ENCODE measurements at regions not wholly inside any gene's neighbourhood (a gene's known extent, or its start where the extent isn't known, plus 50 kb on each side); places are given as distances from the start of the nearest gene placed in this dataset.

DNA sequence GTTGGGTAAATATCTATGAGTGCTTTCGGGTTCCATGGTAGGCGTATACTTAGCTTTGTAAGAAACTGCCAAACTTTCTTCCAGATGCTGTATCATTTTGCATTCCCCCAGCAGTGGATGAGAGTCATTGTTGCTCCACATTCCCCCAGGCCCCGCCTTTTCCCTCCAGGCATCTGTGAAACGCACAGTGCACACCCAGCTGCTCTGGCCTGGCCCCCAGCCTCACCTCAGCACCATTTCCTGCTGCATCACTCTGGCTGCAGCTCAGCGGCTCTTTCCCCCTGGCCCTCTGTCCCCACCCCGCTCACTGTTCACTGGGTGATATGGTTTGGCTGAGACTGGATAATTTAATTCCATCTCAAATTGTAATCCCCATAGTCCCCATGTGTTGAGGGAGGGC, 76.6 kb upstream of the SPTLC1 start:
- DNase-seq, result no peak
- Mint-ChIP-seq H3K9me3 (peaks cover 0 to 8% (median 3%) of the 10 kb centered on the region in 8 donors), H3K4me1 (no peaks in the 10 kb centered on the region), H3K4me3 (no peak overlapping the region), H3K27ac (no peak overlapping the region), H3K27me3 (peaks cover 14 to 15% of the 10 kb centered on the region in 2 donors), H3K36me3 (no peaks in the 10 kb centered on the region)
- no peak overlapping the region for H3K27ac ChIP-seq (ENCODE audit: low read depth, low read length)
- H3K27me3 ChIP-seq (ENCODE audit: insufficient read depth, low read length), result no peaks in the 10 kb centered on the region
- no peaks in the 10 kb centered on the region for H3K4me1 ChIP-seq (ENCODE audit: insufficient read depth, low read length)
- intact Hi-C loops (cut with micrococcal nuclease), result no loop called here
- ChIA-PET CTCF (ENCODE audit: partially characterized antibody) (no interaction called here), POLR2A (ENCODE audit: partially characterized antibody) (no interaction called here)
- H3K4me3 ChIP-seq (ENCODE audit: low read length in 2 of 2), result no peak overlapping the region
- H3K36me3 ChIP-seq (ENCODE audit: insufficient read depth, low read length), result no peaks in the 10 kb centered on the region
- no peaks in the 10 kb centered on the region for H3K9me3 ChIP-seq (ENCODE audit: control insufficient read depth in 1 of 2, low read length in 2 of 2)

DNA sequence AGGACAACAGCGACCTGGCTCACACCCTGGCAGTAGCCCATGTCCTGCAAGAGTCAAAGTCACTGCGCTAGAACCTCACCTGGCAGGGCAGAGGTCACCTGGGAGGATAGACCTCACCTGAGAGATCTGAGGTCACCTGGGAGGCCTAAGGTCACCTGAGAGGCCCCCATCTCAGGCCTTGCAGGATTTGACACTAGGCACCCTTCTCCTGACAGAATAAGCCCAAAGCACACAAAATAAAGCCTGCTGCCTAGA, 75.2 kb upstream of the SPTLC1 start:
- Mint-ChIP-seq H3K9me3 (peaks cover 0 to 4% (median 0%) of the 10 kb centered on the region in 8 donors), H3K27ac (no peak overlapping the region), H3K27me3 (peaks cover 12 to 14% of the 10 kb centered on the region in 2 donors), H3K4me1 (no peaks in the 10 kb centered on the region), H3K4me3 (no peak overlapping the region), H3K36me3 (no peaks in the 10 kb centered on the region)
- POLR2A ChIA-PET (ENCODE audit: partially characterized antibody), result no interaction called here
- no peak for DNase-seq
- CTCF ChIA-PET (ENCODE audit: partially characterized antibody), result no interaction called here
- Histone ChIP-seq H3K9me3 (ENCODE audit: control insufficient read depth in 1 of 2, low read length in 2 of 2) (no peaks in the 10 kb centered on the region), H3K4me3 (ENCODE audit: low read length in 2 of 2) (no peak overlapping the region), H3K36me3 (ENCODE audit: insufficient read depth, low read length) (no peaks in the 10 kb centered on the region), H3K27ac (ENCODE audit: low read depth, low read length) (no peak overlapping the region), H3K4me1 (ENCODE audit: insufficient read depth, low read length) (no peaks in the 10 kb centered on the region), H3K27me3 (ENCODE audit: insufficient read depth, low read length) (no peaks in the 10 kb centered on the region)
- intact Hi-C loops (cut with micrococcal nuclease), result no loop called here

DNA sequence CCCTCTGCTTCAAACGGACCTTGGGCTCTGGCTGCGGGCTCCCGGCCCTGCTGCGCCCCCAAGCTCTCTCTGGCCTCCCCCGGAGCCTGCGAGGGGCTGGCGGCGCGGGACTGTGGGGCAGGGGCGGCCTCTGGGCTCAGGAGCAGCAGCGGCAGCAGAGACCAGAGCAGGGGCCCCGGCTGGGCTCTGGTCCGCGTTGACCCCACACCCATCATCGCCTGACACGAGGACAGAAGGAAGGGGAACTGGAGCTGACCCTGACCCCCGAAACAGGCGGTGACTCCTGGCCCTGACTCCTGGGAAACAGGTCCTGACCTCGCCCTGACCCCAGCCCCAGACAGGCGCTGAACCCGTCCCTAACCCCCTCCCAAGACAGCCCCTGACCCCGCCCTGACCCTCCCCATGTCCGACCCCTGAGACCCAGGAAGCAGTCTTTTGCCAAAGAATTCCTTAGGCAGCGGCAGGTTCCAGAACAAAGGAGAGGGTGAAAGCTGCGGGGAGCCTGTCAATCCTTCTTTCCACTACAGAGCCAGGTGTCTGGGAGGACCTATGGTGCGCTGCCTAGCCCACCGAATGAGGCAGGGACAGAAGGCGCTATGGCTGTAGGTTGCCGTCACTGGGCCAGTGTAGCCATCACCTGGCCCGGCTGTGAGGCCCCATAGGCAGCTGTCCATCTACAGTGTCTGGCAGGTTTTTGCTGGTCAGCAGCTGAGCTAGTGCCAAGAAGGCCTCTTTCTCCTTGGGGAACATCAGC, 74.7 kb upstream of the SPTLC1 start:
- no peaks in the 10 kb centered on the region for H3K9me3 ChIP-seq (ENCODE audit: control insufficient read depth in 1 of 2, low read length in 2 of 2)
- H3K27ac Mint-ChIP-seq, result no peak overlapping the region
- DNase-seq, result no peak
- peaks cover 8 to 14% of the 10 kb centered on the region in 2 donors for H3K27me3 Mint-ChIP-seq
- POLR2A ChIA-PET (ENCODE audit: partially characterized antibody), result no interaction called here
- H3K36me3 Mint-ChIP-seq, result no peaks in the 10 kb centered on the region
- no peaks in the 10 kb centered on the region for H3K4me1 Mint-ChIP-seq
- H3K4me1 ChIP-seq (ENCODE audit: insufficient read depth, low read length), result no peaks in the 10 kb centered on the region
- no peaks in the 10 kb centered on the region for H3K9me3 Mint-ChIP-seq
- no peaks in the 10 kb centered on the region for H3K27me3 ChIP-seq (ENCODE audit: insufficient read depth, low read length)
- no peak overlapping the region for H3K4me3 Mint-ChIP-seq
- H3K27ac ChIP-seq (ENCODE audit: low read depth, low read length), result no peak overlapping the region
- intact Hi-C loops (cut with micrococcal nuclease), result no loop called here
- no peaks in the 10 kb centered on the region for H3K36me3 ChIP-seq (ENCODE audit: insufficient read depth, low read length)
- CTCF ChIA-PET (ENCODE audit: partially characterized antibody), result no interaction called here
- no peak overlapping the region for H3K4me3 ChIP-seq (ENCODE audit: low read length in 2 of 2)

DNA sequence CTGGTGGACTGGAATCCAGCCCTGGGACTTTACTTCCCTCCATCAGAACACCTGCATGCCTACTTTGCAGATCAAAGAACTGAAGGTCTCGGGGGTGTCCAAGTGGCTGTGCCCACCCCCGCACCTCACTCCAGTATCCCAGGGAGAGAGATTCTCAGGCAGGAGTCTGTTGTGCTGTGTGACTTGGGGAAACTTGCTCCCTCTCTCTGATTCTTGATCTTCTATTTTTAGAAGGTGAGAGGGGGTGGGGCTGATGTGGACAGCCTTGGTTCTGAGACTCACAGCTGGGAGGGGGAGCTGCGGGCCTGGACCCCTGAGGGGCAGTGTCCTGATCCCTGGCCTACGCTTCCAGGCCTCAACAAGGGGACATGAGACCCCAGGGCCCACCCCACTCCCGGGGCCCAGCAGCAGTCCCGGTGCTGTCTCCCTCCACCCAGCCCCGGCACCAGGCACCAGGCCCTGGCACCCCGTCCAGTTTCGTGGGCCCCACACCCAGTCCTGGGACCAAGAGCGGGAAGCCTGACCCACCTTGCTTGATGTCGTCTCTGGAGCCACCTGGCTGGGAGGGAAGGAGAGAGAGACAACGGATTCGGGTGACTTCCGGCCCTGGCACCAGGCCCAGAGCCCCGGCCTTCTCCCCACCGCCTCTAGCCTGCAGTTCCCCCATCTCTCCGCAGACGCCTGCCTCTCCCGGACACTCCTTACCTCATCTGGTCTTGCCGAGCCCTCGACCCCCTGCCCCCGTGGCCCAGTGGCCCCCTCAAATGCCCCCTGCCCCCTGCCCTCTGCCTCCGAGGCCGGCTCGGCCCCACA, 74.0 kb upstream of the SPTLC1 start:
- no peaks in the 10 kb centered on the region for H3K27me3 ChIP-seq (ENCODE audit: insufficient read depth, low read length)
- H3K4me3 Mint-ChIP-seq, result no peak overlapping the region
- H3K36me3 ChIP-seq (ENCODE audit: insufficient read depth, low read length), result no peaks in the 10 kb centered on the region
- H3K27me3 Mint-ChIP-seq, result peaks cover 9 to 12% of the 10 kb centered on the region in 2 donors
- no peak for DNase-seq
- H3K4me1 ChIP-seq (ENCODE audit: insufficient read depth, low read length), result no peaks in the 10 kb centered on the region
- H3K4me3 ChIP-seq (ENCODE audit: low read length in 2 of 2), result no peak overlapping the region
- no peaks in the 10 kb centered on the region for H3K9me3 Mint-ChIP-seq
- ChIA-PET CTCF (ENCODE audit: partially characterized antibody) (no interaction called here), POLR2A (ENCODE audit: partially characterized antibody) (no interaction called here)
- no peak overlapping the region for H3K27ac ChIP-seq (ENCODE audit: low read depth, low read length)
- intact Hi-C loops (cut with micrococcal nuclease), result no loop called here
- no peaks in the 10 kb centered on the region for H3K9me3 ChIP-seq (ENCODE audit: control insufficient read depth in 1 of 2, low read length in 2 of 2)
- no peaks in the 10 kb centered on the region for H3K36me3 Mint-ChIP-seq
- H3K27ac Mint-ChIP-seq, result no peak overlapping the region
- H3K4me1 Mint-ChIP-seq, result no peaks in the 10 kb centered on the region

DNA sequence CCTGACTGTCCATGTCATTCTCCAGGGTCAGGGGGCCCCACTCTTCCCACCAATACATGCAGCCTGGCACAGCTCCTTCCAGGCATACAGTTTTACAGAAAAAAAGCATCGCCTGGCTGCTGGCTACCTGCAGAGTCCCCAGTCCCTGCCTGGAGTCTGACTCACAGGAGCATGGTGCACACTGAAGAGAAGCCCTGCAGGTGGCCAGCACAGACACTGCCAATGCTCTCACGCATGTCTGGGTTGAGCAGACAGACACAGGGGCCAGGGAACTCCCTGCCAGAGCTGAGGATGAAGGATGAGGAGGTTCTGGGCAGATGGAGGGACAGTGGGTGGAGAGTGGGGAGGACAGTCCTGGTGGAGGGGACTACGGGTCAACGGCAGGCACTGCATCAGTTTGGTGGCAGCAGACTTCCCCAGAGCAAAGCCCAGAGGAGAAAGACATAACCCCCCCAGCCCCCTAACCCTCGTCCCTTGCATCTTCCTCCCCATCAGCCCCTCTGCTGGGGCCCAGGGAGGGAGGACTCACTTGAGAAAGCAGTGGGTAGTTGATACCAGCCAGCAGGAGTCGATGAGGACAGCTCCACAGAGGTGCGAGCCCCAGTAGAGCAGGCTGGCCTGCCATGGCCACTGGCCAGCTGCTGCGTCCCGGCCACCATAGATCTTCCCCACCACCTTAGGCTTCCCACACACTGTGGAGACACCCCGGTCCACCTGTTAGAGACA, 72.9 kb upstream of the SPTLC1 start:
- intact Hi-C loops (cut with micrococcal nuclease), result no loop called here
- Mint-ChIP-seq H3K27ac (no peak overlapping the region), H3K4me3 (no peak overlapping the region), H3K27me3 (peaks cover 12 to 13% of the 10 kb centered on the region in 2 donors), H3K4me1 (no peaks in the 10 kb centered on the region), H3K36me3 (no peaks in the 10 kb centered on the region), H3K9me3 (no peaks in the 10 kb centered on the region)
- ChIA-PET POLR2A (ENCODE audit: partially characterized antibody) (no interaction called here), CTCF (ENCODE audit: partially characterized antibody) (interaction anchor here (1.3 kb wide), 1 partner anchor 9 kb away, joined by 3 read pairs; no protein-coding TSS in a partner anchor)
- no peak overlapping the region for H3K27ac ChIP-seq (ENCODE audit: low read depth, low read length)
- H3K36me3 ChIP-seq (ENCODE audit: insufficient read depth, low read length), result no peaks in the 10 kb centered on the region
- no peaks in the 10 kb centered on the region for H3K9me3 ChIP-seq (ENCODE audit: control insufficient read depth in 1 of 2, low read length in 2 of 2)
- DNase-seq, result no peak
- H3K4me1 ChIP-seq (ENCODE audit: insufficient read depth, low read length), result no peaks in the 10 kb centered on the region
- H3K27me3 ChIP-seq (ENCODE audit: insufficient read depth, low read length), result no peaks in the 10 kb centered on the region
- H3K4me3 ChIP-seq (ENCODE audit: low read length in 2 of 2), result no peak overlapping the region

DNA sequence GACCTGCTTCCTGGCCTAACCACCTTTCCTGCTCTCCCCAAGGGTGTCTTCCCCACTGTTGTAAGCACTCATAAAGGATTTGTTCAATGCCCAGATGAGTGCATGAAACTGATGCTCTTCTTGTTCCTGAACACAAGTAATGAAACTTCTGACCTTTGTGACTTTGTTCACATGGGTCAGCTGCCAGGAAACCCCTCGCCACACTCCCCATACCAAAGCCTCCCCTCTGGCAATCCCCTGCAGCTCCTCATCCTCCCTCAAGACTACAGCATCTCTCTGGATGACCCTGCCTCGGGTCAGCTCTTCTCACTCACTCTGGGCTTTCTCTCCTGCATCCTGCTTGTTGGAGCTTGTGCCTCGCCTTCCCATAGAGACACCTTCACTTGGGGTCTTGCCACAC, 72.2 kb upstream of the SPTLC1 start:
- Histone ChIP-seq H3K36me3 (ENCODE audit: insufficient read depth, low read length) (no peaks in the 10 kb centered on the region), H3K4me3 (ENCODE audit: low read length in 2 of 2) (no peak overlapping the region), H3K9me3 (ENCODE audit: control insufficient read depth in 1 of 2, low read length in 2 of 2) (no peaks in the 10 kb centered on the region), H3K27ac (ENCODE audit: low read depth, low read length) (no peak overlapping the region), H3K4me1 (ENCODE audit: insufficient read depth, low read length) (no peaks in the 10 kb centered on the region), H3K27me3 (ENCODE audit: insufficient read depth, low read length) (no peaks in the 10 kb centered on the region)
- ChIA-PET POLR2A (ENCODE audit: partially characterized antibody) (no interaction called here), CTCF (ENCODE audit: partially characterized antibody) (interaction anchor here (1.3 kb wide), 2 partner anchors 9 to 13 kb away, joined by 3 read pairs; no protein-coding TSS in a partner anchor)
- Mint-ChIP-seq H3K27ac (no peak overlapping the region), H3K4me3 (no peak overlapping the region), H3K36me3 (no peaks in the 10 kb centered on the region), H3K27me3 (peaks cover 12% of the 10 kb centered on the region in 2 donors), H3K9me3 (no peaks in the 10 kb centered on the region), H3K4me1 (no peaks in the 10 kb centered on the region)
- no peak for DNase-seq
- intact Hi-C loops (cut with micrococcal nuclease), result no loop called here

DNA sequence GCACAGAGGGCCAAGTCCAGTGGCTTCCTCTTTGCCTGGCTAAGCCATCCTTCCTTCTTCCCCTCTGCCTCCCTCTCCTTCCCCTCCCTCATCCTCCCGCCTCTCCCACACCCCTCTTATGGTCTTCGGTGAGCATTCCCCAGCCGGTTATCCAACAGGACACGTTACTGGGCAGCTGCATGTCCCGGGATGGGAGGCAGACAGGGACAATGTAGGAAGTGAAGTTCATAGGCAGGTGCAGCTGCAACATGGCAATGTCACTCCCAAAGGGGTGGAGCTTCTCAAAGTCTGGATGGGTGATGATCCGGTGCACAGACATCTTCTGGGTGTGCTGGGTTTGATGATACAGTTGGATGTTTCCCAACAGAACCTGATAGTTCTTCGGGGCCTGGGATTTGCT, 71.4 kb upstream of the SPTLC1 start:
- Mint-ChIP-seq H3K27ac (no peak overlapping the region), H3K36me3 (no peaks in the 10 kb centered on the region), H3K9me3 (no peaks in the 10 kb centered on the region), H3K4me3 (no peak overlapping the region), H3K4me1 (no peaks in the 10 kb centered on the region), H3K27me3 (peaks cover 9 to 11% of the 10 kb centered on the region in 2 donors)
- Histone ChIP-seq H3K27ac (ENCODE audit: low read depth, low read length) (no peak overlapping the region), H3K4me3 (ENCODE audit: low read length in 2 of 2) (no peak overlapping the region), H3K9me3 (ENCODE audit: control insufficient read depth in 1 of 2, low read length in 2 of 2) (no peaks in the 10 kb centered on the region), H3K36me3 (ENCODE audit: insufficient read depth, low read length) (no peaks in the 10 kb centered on the region), H3K27me3 (ENCODE audit: insufficient read depth, low read length) (no peaks in the 10 kb centered on the region), H3K4me1 (ENCODE audit: insufficient read depth, low read length) (no peaks in the 10 kb centered on the region)
- CTCF ChIA-PET (ENCODE audit: partially characterized antibody), result interaction anchor here (1.3 kb wide), 1 partner anchor 13 kb away, joined by 3 read pairs; no protein-coding TSS in a partner anchor
- no peak for DNase-seq
- POLR2A ChIA-PET (ENCODE audit: partially characterized antibody), result no interaction called here
- intact Hi-C loops (cut with micrococcal nuclease), result no loop called here

Data from CD4-positive, alpha-beta memory T cell (primary cell).